ENCODE measurements at regions not wholly inside any gene's neighbourhood (a gene's known extent, or its start where the extent isn't known, plus 50 kb on each side); places are given as distances from the start of the nearest gene placed in this dataset.

DNA sequence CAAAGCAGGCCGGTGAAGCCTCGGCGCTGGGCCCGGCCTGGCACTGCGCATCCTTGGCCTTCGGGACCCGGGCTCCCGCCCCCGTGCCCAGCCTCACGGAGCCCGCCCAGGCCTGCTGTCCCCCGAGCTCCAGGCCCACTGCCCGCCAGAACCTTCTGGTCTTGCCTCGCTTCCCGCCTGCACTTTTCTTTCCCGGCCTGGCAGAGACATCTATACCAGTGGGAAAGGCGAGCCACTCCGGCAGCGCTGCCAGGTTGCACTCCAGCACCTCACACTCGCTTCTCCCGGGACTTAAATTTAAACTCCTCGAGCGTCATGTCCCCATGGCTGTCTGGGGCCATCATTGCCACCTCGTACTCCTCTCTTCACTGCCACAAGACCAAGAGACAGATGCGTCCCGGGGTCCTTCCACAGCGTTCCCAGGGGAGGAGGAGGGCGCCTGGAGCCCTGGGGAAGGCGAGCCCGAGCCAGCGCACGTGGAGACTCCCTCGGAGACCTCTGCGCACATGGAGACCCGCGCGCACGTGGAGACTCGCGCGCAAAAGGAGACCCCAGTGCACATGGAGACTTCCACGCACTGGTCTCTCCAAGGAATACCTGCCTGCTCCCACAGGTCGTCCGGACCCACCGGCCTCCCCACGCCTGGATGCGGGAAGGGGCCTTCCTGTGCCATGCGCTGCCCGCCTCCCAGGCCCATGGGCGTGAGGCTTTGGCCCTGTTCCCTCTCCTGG lies 253.1 kb upstream of the SALL3 start:
- DNase-seq, result no peak

DNA sequence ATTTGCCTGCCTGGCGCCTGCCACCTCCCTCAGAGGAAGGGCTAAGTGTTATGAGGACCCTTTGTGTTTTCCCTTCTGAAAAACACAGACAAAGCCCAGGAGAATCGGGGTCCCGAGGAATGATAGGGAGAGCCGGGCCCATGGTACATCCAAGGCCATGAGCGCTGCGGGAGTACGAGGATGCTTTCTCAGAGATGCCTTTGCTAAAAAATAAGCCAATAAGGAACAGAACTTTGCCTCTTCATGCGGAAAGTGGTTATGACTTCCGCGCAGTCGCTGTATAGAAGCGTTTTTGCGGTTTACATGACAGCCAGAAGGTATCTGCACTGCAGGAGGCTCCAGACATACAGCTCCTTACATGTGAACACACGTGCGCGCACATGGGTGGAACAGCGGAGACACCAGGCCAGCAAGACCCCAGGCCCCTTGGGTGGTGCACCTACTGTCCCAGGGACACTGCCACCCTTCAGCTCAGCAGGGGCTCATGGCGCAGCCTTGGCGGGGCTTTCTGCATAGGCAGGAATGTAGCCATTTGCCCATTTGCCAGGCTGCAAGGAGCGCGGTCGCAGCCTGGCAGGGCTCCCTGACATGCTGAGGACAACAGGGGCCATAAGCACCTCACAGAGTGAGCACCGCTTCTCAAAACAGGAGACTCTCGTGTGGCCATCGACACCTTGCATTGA lies 252.4 kb upstream of the SALL3 start:
- no peak for DNase-seq

DNA sequence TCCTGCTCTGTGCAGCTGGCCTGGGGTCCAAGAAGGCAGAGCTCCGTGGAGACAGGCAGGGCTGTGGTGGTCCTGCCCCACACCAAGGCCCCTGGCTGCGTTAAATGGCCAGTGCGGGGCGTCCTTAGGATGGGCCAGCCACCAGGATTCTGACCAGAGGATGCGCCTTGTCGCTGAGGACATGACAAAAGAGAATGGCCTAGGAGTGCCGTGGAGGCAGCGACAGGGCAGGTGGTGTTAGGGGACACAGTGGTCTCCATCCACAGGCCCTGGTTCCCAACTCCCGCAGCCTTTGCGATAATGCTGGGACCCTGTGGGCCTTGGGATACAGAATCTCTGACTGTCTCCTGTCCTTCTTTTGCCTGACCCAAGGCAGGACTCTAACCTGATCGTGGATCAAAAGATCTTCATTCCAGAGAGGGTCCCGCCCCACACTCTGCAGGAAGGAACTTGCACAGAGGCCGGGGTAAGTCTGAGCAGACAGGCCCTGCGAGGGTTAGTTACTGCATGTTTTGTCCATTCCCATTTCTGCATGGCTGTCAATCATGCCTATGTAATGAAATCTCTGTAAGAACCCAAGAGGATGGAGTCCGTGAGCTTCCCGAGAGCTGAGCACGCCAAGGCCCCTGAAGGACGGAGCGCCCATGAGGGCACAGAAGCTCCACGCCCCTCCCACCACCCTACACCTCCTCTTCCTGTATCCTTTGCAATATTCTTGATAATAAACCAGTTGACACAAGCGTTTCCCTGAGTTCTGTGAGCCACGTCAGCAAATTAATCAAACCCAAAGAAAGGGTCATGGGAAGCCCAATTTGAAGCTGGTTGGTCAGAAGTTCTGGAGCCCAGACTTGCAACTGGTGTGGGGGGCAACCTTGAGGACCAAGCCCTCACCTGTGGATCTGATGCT lies 251.5 kb upstream of the SALL3 start:
- DNase-seq, result no peak

DNA sequence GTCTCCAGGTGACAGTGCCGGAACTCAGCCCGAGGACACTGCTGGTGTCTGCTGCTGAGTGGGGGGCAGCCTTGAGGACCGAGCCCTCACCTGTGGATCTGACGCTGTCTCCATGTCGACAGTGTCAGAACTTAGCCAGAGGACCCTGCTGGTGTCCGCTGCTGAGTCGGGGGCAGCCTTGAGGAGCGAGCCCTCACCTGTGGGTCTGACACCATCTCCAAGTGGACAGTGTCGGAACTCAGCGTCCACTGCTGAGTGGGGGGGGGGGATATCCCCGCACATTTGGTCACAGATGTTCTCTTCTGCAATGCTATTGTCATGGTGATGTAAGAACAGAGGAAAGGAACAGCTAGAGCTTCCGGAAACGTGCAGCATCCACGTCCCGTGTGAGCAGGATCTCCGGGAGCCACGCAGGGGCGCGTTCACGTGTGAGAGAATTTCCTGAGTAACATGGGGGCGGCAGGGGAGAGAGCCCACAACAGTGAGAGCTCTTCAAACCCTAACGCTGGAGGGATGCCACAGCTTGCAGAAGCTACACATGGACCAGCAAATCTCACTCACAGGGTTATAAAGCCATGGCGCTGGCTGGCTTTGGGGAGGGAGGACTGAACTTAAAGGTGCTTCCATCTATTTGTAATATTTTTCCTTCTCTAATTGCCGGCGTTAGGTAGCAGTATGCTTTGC lies 250.7 kb upstream of the SALL3 start:
- no peak for DNase-seq

DNA sequence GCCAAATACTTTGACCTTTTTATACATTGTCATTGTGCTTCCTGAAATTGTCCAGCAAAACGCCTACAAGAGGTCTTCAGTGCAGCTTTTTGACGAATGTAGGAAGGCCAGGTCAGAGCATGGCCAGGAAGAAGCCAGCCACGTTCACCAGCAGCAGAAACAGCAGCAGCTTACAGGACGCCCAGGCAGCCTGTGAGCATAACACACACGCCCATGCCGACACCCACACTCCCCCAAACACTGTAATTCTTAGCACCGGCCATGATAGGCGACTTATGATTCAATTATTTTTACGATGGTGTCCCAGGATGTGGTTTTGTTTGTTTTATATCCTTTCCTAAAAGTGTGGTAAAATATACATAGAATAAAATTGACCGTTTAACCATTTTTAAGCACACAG lies 249.1 kb upstream of the SALL3 start:
- no peak for DNase-seq

DNA sequence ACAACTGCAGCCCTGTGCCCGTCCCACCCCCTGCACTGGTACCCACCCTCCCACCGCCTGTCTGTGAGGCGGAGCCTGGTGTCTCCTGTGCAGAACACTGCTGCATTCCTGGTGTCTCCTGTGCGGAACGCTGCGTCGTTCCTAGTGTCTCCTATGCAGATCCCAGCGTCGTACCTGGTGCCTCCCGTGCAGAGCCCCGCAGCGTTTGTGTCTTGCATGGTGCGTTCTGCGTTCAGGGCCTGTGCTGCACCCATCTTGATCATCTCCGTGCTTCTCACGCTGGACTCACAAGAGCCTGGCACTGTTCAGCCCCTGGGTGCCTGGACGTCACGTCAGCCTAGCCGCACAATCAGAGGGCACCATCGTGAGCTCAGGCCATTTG lies 248.6 kb upstream of the SALL3 start:
- DNase-seq, result no peak

DNA sequence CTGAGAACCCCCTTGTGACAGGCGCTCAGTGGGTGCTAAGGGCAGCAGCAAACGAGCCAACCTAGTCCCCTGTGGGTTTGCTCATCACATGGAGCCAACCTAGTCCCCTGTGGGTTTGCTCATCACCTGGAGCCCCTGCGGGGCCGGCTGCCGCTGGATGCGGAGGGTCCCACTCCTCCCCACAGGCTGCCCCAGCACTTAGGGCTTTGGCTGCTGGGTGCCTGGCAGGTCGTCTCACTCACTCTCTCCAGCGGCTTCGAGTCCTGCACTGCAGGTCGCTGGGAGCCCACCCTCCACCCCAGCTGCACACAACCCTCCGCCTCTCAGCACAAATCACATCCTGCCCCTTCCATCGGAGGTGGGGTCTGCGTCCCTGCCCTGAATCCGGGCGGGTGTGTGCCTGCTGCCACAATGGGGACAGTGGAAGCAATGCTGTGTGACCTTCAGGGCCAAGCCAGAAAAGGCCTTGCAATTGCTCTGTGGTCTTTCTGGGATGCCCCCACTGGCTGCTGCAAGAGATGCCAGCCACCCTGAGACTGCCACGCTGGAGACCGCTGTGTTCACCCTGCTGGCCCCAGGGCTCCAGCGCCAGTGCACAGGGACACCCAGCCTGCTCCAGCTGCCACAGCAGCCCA lies 248.1 kb upstream of the SALL3 start:
- no peak for DNase-seq

DNA sequence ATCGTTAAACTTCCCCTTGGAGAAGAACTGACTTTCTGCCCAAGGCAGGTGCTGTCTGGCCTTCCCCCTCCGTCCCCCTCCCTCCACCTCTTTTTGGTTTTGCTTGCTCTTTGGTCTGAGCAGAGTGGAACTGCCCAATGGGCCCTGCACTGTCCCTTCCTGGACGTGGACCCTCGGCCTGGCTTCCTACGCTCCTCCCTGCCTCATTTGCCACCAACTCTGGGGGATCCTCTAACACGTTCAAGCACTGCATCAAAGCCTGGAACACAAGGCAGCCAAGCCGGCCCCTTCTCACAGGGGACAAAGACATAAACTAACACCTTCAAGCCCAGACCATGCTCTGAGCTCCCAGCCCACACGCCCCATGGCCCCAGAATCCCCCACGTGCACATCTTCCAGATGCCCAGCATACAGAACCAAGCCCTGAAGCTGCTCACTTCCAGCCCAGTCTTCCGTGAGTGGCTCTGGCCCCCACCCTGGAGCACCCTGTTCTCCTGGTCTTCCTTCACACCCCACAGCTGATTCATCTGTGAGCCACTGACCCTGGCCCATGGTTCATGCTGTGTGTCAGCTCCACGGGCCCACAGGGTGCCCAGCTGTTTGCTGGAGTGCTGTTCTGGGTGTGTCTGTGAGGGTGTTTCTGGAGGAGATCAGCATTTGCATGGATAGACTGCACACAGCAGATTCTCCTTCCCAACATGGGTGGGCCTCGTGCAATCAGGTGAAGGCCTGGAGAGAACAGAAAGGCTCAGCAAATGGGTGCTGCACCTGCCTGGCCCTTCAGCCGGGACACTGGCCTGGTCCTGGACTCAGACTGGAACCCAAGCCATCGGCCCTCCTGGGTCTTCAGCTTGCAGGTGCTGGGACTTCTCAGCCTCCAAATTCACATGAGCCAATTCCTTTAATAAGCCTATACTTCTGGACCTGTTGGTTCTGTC lies 247.1 kb upstream of the SALL3 start:
- no peak for DNase-seq

DNA sequence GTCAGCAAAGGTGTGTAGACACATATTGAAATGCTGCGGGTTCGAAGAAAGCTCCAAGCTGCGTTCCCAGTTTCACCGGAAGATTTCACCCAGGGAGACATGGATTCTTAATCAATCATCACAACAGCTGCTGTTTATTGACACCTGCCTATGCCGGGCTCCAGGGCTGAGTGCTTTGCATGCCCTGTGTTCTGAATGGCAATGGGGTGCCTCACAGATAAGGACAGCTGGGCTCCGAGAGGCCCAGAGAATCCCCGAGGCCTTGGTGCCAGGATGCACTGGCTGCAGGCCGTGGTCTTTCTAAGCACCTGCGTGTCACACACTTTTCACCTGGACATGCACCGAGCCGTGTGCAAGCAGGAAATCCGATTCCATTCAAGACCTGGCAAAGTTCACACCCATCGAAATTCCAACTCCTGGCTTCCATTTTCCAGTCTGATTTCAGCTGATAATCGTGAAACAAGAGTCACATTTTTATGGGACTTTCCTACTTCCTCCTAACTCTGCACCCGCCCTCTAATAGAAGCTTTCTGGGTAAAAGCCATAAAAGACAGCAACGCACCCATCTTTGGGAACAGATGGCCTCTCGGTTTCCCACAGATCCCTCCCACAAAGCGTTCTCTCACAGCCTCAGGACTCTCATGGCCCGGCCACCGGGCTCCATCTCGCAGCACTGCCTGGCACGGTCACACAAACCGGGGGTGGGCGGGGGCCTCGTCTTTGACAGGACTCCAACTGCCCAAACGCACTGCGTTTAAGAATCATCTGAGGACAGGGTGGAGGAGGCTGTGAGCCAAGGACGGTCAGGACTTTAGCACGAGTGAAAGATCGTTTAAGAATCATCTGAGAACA lies 245.6 kb upstream of the SALL3 start:
- no peak for DNase-seq

DNA sequence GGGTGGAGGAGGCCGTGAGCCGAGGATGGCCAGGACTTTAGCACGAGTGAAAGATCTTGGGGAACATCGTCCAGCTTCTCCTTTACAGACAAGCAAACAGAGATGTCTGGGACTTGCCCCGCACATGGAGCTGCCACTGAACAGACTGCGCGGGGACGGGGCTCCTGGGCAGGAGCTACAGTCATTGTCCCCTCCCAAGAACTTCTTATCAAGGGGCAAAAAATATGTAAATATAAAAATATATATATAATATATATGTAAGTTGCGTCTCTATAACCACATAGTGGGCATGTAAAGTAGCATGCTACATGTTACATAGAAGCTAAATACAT lies 245.0 kb upstream of the SALL3 start:
- DNase-seq, result no peak

DNA sequence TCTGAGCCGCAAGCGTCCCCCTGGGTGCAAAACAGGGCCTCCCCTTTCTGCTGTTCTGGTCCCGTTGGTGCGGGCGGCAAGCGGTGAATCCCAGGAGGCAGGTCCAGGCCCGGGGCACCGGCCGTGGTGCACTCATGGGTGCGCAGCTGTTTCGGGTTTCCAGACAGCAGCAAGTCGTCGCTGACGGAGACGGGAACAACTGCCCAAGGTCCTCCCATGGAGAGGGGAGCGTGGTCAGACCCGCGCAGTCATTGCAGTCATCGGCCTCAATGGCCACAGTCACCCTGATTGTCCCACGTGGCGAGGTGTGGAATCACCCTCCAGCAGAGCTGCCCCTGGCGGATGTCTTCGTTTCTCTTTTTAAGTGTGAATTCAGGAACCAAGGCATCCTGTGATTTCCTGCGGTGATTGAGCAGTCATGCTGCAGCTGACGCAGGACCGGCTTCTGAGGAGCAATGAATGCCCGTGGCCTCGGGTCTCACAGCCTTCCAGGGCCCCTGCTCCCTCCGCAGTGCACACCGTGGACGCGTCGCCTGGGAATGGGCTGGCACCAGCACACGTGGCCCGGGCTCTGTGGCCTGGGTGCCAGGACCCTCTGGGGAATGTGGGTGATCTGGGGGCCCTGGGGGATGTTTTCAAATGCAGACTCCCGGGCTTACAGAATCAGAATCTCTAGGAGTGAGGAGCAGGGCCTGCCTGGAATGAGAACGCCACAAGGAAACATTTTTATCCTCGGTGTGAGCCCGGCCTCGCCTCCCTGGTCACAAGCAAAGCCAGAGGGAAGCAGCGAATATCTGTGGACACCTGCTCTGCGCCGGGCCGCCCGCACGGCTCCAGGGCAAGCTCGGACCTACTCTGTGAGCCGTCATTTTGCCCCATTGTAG lies 244.2 kb upstream of the SALL3 start:
- no peak for DNase-seq

DNA sequence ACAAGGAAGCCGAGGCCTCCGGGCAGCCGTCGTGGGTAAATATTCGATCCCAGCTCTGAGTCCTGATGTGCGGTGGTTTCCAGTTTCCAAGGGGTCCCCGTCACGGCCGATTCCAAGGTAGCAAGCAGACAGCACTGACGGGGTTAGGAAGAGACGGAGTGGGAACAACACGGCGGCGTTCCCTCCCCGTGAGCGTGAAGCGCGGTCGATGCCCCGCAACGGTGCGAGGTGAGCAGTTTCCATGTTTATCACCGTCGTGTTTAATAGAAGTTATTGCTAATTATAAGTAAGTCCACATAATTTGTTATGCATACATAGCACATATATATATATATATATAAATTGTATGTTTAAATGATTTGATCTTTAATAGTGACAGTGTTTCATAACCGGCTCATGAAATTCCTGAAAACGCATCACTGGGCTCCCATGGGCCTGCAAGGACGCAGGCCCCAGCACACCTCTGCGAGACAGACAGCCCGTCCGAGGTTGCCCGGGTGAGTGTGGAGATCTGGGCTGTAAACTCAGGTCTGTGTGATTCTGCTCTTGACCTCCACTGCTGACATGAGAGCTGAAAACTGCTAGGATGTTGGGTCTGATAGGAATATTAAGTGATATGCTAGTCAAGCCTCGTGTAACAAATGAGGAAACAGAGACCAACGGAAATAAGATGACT lies 243.5 kb upstream of the SALL3 start:
- DNase-seq, result no peak

DNA sequence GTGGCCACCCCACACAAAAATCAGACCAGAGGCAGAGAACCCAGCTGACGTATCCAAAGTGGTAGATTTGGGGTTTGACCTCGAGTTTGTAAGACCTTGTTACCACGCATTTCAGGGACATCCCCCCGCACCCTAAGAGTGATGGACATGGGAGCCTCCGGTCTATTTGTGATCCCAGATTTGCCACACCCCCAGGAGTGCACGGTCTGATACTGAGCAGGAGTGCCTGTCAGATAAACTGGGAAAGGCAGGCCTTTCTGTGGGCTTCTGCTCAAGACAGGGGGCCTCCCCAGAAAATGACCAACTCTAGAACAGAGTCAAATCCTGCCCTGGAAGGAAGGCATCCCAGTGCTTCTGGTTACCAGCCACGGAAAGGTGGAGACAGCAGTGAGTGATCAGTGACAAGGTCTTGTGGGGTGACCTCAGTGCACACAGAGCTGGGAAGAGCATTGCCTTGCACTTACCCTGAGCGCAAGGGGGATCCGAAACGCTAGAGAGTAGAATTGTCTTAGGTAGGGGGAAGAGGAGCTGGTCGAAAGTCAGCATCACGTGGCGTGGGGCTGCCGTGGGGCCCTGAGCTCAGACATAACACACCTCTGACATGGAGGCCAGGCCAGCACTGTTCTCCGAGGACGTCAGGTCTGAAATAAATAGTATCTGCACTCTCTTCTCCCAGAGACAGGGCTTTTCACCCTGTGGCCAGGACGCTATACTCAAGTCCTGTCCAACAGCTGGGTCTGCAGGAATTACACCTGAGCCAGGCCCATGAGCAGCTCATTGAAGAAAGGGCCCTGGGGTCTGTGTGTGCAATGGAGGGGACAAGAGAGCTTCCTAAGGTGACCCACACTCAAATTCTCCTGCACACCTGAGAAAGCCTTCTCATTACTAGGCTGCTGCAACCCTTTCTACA lies 242.4 kb upstream of the SALL3 start:
- no peak for DNase-seq

DNA sequence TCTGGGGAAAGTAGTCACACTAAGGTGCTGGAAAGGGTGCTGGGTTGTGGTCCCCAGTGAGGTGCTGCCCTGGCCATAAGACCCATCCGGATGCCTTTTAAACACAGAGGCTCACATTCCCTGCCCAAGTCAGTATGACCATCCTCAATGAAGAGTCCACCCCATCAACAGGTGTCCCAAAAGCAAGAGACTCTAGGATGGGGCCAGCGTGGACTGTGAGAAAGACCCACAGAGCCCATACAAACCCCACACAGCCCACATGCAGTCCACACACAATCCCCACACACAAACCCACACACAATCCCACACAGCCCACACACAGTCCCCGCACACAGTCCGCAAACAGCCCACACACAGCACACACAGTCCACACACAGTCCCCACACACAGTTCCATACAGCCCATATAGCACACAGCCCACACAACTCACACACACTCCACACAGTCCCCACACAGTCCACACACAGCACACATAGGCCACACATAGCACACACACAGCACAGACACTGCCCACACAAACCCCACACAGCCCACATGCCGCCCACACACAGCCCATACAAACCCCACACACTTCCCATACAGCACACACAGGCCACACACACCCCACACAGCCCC lies 241.4 kb upstream of the SALL3 start:
- DNase-seq, result no peak

DNA sequence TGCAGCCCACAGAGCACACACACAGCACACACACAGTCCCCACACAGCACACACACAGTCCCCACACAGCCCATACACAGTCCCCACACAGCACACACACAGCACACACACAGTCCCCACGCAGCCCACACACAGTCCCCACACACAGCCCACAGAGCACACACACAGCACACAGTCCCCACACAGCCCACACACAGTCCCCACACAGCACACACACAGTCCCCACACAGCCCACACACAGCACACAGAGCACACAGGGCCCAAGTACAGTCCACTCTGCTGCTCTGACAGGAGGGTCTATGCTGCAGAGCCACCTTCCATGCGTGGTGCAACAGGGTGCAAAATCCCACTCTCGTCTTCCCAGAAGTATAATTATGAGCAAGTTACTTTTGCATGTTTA lies 240.5 kb upstream of the SALL3 start:
- DNase-seq, result no peak

DNA sequence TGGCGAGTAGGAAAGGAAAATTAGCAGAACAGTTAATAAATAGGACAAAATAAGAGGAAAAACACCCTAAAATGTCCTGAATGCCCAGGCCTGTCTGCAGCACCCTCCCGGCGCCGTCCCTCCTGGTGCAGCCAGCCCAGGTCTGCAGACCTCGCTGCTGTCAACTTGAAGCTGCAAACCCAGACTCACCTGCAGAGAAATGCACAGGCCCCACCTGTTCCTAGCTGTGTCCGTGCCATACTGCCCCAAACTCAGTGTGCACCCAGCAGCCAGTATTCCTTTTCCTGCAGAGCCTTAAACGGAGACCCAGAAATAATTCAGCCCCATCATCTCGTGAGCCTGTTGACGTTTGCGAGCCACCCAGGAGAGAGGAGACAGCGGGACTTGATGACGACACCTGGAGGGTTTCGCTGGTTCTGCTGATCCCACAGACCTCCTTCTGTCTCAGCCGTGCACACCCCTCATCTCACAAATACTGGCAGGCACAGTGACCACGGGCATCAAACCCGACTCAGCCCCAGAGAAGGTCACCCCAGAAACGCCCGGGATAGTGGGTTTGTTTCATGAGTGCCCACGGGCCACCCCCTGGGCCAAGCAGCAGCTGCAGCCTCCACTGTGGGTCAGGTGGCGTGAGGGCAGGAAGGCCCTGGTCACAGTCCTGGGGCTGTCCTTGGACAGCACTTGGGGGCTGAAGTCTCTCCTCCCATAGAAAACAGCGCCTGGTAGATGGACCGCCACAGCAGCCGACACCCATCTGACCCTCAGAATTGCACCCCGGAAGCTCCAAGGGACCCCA lies 239.5 kb upstream of the SALL3 start:
- no peak for DNase-seq

DNA sequence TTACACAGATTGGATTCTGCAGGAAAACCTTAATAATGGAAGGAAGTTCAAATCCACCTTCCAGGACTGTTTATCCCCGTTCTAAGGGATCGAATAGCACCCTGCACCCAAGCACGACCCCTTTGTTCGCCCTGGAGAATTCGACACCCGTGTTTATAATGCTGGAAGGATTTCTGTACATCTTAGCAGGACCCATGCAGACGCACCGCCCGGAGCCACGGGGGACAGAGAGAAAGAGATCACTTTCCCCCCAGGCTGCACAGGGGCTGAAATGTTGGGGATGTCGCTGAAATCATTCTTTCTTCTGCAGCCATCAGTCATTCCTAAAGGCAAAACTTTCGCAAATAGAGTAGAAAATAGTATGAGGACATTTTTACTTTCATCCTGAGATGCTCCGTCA lies 238.7 kb upstream of the SALL3 start:
- no peak for DNase-seq
